ENCODE measurements at regions not wholly inside any gene's neighbourhood (a gene's known extent, or its start where the extent isn't known, plus 50 kb on each side); places are given as distances from the start of the nearest gene placed in this dataset.

DNA sequence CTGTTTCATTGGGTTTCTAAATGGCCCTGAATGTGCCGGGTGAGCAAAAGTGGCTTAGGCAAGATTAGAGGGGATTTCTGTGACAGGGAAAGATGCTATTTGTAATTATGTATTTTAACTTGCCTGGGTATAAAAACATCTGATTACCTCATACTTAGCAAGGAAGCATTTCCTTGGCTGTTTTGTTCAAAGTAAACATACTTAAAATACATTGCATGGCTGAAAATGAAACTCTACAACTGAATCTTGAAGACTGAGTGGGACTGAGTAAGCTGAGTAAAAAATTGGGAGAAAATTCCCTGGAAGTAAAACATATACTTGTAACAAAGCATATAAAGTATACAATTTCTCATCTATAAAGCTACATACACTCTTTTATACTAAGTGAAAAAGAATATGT, 197.5 kb downstream of the IRX1 start:
- TF ChIP-seq, protein P1, sequence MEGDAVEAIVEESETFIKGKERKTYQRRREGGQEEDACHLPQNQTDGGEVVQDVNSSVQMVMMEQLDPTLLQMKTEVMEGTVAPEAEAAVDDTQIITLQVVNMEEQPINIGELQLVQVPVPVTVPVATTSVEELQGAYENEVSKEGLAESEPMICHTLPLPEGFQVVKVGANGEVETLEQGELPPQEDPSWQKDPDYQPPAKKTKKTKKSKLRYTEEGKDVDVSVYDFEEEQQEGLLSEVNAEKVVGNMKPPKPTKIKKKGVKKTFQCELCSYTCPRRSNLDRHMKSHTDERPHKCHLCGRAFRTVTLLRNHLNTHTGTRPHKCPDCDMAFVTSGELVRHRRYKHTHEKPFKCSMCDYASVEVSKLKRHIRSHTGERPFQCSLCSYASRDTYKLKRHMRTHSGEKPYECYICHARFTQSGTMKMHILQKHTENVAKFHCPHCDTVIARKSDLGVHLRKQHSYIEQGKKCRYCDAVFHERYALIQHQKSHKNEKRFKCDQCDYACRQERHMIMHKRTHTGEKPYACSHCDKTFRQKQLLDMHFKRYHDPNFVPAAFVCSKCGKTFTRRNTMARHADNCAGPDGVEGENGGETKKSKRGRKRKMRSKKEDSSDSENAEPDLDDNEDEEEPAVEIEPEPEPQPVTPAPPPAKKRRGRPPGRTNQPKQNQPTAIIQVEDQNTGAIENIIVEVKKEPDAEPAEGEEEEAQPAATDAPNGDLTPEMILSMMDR (IDR thresholded peaks at IDR 0.05): no peak
- no peak for TF ChIP-seq POLR2A (IDR thresholded peaks at IDR 0.05)
- no peak for TF ChIP-seq POLR2AphosphoS5 (IDR thresholded peaks at IDR 0.05)
- TF ChIP-seq EP300 (IDR thresholded peaks at IDR 0.05): no peak
